ENCODE measurements at regions not wholly inside any gene's neighbourhood (a gene's known extent, or its start where the extent isn't known, plus 50 kb on each side); places are given as distances from the start of the nearest gene placed in this dataset.

- Histone ChIP-seq H3K36me3 (replicated peaks; ENCODE audit: insufficient read depth, low read depth) (no peaks in the 10 kb centered on the region), H3K4me2 (no peak overlapping the region), H2AFZ (no peak overlapping the region), H3K27me3 (peaks cover 18% of the 10 kb centered on the region), H3K27ac (no peak overlapping the region), H3K4me3 (no peak overlapping the region), H3K79me2 (no peaks in the 10 kb centered on the region), H4K20me1 (ENCODE audit: insufficient read depth, poor library complexity, severe bottlenecking) (no peaks in the 10 kb centered on the region), H3K9me3 (ENCODE audit: low read depth) (no peaks in the 10 kb centered on the region), H3K9me2 (replicated peaks; ENCODE audit: insufficient read depth) (no peaks in the 10 kb centered on the region), H3K4me1 (ENCODE audit: insufficient read depth) (no peaks in the 10 kb centered on the region)
- DNase-seq (ENCODE audit: low spot score): no peak
- WGBS (ENCODE audit: low lambda C conversion rate, missing lambda C conversion rate): 74% methylated on average over 4 of the region's 4 CpGs
- TF ChIP-seq EZH2 (IDR thresholded peaks at IDR 0.05; ENCODE audit: borderline replicate concordance) (no peak), CTCF (IDR thresholded peaks at IDR 0.05; ENCODE audit: poor library complexity) (no peak), EZH2phosphoT487 (IDR thresholded peaks at IDR 0.05; ENCODE audit: low read depth, severe bottlenecking, unreplicated experiment) (no peak)
These were observed 203.8 kb upstream of the SFSWAP start for GRCh38 chr12:131507094-131507493.

- Histone ChIP-seq H3K4me1 (ENCODE audit: insufficient read depth) (no peaks in the 10 kb centered on the region), H3K4me3 (no peak overlapping the region)
- 77% methylated on average over 9 of the region's 9 CpGs for WGBS (ENCODE audit: low lambda C conversion rate, missing lambda C conversion rate)
These were observed 203.0 kb upstream of the SFSWAP start for GRCh38 chr12:131507881-131508280.

GRCh38 chr12:131509701-131510100, 201.2 kb upstream of the SFSWAP start:
- H2AFZ ChIP-seq: no peak overlapping the region
- H3K9me2 ChIP-seq (replicated peaks; ENCODE audit: insufficient read depth): no peaks in the 10 kb centered on the region
- H3K36me3 ChIP-seq (replicated peaks; ENCODE audit: insufficient read depth, low read depth): no peaks in the 10 kb centered on the region
- 82% methylated on average over 7 of the region's 7 CpGs for WGBS (ENCODE audit: low lambda C conversion rate, missing lambda C conversion rate)
- DNase-seq (ENCODE audit: low spot score): no peak
- H3K27ac ChIP-seq: no peak overlapping the region
- H3K4me1 ChIP-seq (ENCODE audit: insufficient read depth): no peaks in the 10 kb centered on the region
- H3K4me2 ChIP-seq: no peak overlapping the region
- no peaks in the 10 kb centered on the region for H3K79me2 ChIP-seq
- peaks cover 18% of the 10 kb centered on the region for H3K27me3 ChIP-seq
- TF ChIP-seq EZH2phosphoT487 (IDR thresholded peaks at IDR 0.05; ENCODE audit: low read depth, severe bottlenecking, unreplicated experiment) (no peak), CTCF (IDR thresholded peaks at IDR 0.05; ENCODE audit: poor library complexity) (no peak), EZH2 (IDR thresholded peaks at IDR 0.05; ENCODE audit: borderline replicate concordance) (no peak)
- H3K4me3 ChIP-seq: no peak overlapping the region
- H4K20me1 ChIP-seq (ENCODE audit: insufficient read depth, poor library complexity, severe bottlenecking): no peaks in the 10 kb centered on the region
- no peaks in the 10 kb centered on the region for H3K9me3 ChIP-seq (ENCODE audit: low read depth)

More at GRCh38 chr12:131507881-131508280, 203.0 kb upstream of the SFSWAP start:
- TF ChIP-seq CTCF (IDR thresholded peaks at IDR 0.05; ENCODE audit: poor library complexity): no peak
- no peak for TF ChIP-seq EZH2phosphoT487 (IDR thresholded peaks at IDR 0.05; ENCODE audit: low read depth, severe bottlenecking, unreplicated experiment)
- no peak for TF ChIP-seq EZH2 (IDR thresholded peaks at IDR 0.05; ENCODE audit: borderline replicate concordance)
- Histone ChIP-seq H2AFZ (no peak overlapping the region), H3K36me3 (replicated peaks; ENCODE audit: insufficient read depth, low read depth) (no peaks in the 10 kb centered on the region), H4K20me1 (ENCODE audit: insufficient read depth, poor library complexity, severe bottlenecking) (no peaks in the 10 kb centered on the region), H3K9me3 (ENCODE audit: low read depth) (no peaks in the 10 kb centered on the region), H3K9me2 (replicated peaks; ENCODE audit: insufficient read depth) (no peaks in the 10 kb centered on the region), H3K27ac (no peak overlapping the region), H3K79me2 (no peaks in the 10 kb centered on the region), H3K27me3 (peaks cover 18% of the 10 kb centered on the region), H3K4me2 (no peak overlapping the region)
- DNase-seq (ENCODE audit: low spot score): no peak

- no peak overlapping the region for H3K4me2 ChIP-seq
- H3K27ac ChIP-seq: no peak overlapping the region
- DNase-seq (ENCODE audit: low spot score): no peak
- WGBS (ENCODE audit: low lambda C conversion rate, missing lambda C conversion rate): 76% methylated on average over 4 of the region's 4 CpGs
- H3K9me2 ChIP-seq (replicated peaks; ENCODE audit: insufficient read depth): no peaks in the 10 kb centered on the region
- H3K4me1 ChIP-seq (ENCODE audit: insufficient read depth): no peaks in the 10 kb centered on the region
- H3K4me3 ChIP-seq: no peak overlapping the region
- no peaks in the 10 kb centered on the region for H3K9me3 ChIP-seq (ENCODE audit: low read depth)
- H3K27me3 ChIP-seq: peaks cover 18% of the 10 kb centered on the region
- no peaks in the 10 kb centered on the region for H4K20me1 ChIP-seq (ENCODE audit: insufficient read depth, poor library complexity, severe bottlenecking)
- no peaks in the 10 kb centered on the region for H3K79me2 ChIP-seq
- H2AFZ ChIP-seq: no peak overlapping the region
- TF ChIP-seq EZH2phosphoT487 (IDR thresholded peaks at IDR 0.05; ENCODE audit: low read depth, severe bottlenecking, unreplicated experiment) (no peak), EZH2 (IDR thresholded peaks at IDR 0.05; ENCODE audit: borderline replicate concordance) (no peak), CTCF (IDR thresholded peaks at IDR 0.05; ENCODE audit: poor library complexity) (no peak)
- H3K36me3 ChIP-seq (replicated peaks; ENCODE audit: insufficient read depth, low read depth): no peaks in the 10 kb centered on the region
These were observed 200.5 kb upstream of the SFSWAP start for GRCh38 chr12:131510431-131510830.
